CD4-positive, alpha-beta T cell (primary cell): ENCODE measurements at regions not wholly inside any gene's neighbourhood (a gene's known extent, or its start where the extent isn't known, plus 50 kb on each side); places are given as distances from the start of the nearest gene placed in this dataset.

ENCODE experiments used
- ATAC-seq: fragments of 200-7000 bp; cut with Tn5 transposase; one replicate; pipeline ENCODE4 v1.10.0; 2022; ENCODE audit warnings: mild to moderate bottlenecking; ENCODE audit not compliant: poor library complexity
- CTCF ChIA-PET: fragments of 350-600 bp; sonication (Branson Sonifier 250); formaldehyde crosslinking; loops from one replicate; lab custom pipeline; 2021; ENCODE audit warnings: antibody characterized with exemption, inconsistent platforms; lab: Charles Lee
- POLR2A ChIA-PET: fragments of 350-600 bp; sonication (Branson Sonifier 250); formaldehyde crosslinking; loops from one replicate; lab custom pipeline; 2021; ENCODE audit warnings: antibody characterized with exemption, inconsistent platforms; lab: Charles Lee
- DNase-seq, 14 experiments: peaks; one replicate each; pipeline ENCODE4 v3.0.0-alpha.2; 2013 to 2020; ENCODE audit warnings: mixed read lengths in 2 of 14
- H3K27ac ChIP-seq, 2 donors: one replicate each; pipeline versions ENCODE4 v1.5.1 to v1.7.0; 2013; ENCODE audit warnings: low read length in 2 of 2, low read depth in 1 of 2, mild to moderate bottlenecking in 1 of 2
- H3K27me3 ChIP-seq, 2 experiments: 1 replicate in 1 of 2; 2 replicates in 1 of 2; pipeline versions ENCODE4 v1.6.1 to v1.7.0; 2013; ENCODE audit warnings: low read length in 2 of 2, control low read depth in 1 of 2, mild to moderate bottlenecking in 1 of 2, moderate library complexity in 1 of 2; ENCODE audit not compliant: insufficient read depth in 2 of 2, control insufficient read depth in 1 of 2
- H3K36me3 ChIP-seq: one replicate; pipeline ENCODE4 v1.6.1; 2013; ENCODE audit warnings: low read length, control low read depth; ENCODE audit not compliant: insufficient read depth
- H3K4me1 ChIP-seq: one replicate; pipeline ENCODE4 v1.6.1; 2013; ENCODE audit warnings: low read length, control low read depth; ENCODE audit not compliant: insufficient read depth
- H3K4me3 ChIP-seq: one replicate; pipeline ENCODE4 v1.5.1; 2013; ENCODE audit warnings: mild to moderate bottlenecking, low read length, moderate library complexity
- H3K9me3 ChIP-seq, 2 experiments: 1 replicate in 1 of 2; 2 replicates in 1 of 2; pipeline versions ENCODE4 v1.6.1 to v1.7.0; 2013; ENCODE audit warnings: low read length in 2 of 2, mild to moderate bottlenecking in 2 of 2, control low read depth in 1 of 2, moderate library complexity in 1 of 2; ENCODE audit not compliant: control insufficient read depth in 1 of 2, insufficient read depth in 1 of 2
- H3K27ac Mint-ChIP-seq: one replicate; pipeline ENCODE4 v1.8.0; 2020; ENCODE audit warnings: mixed read lengths
- H3K27me3 Mint-ChIP-seq: one replicate; pipeline ENCODE4 v1.8.0; 2021; ENCODE audit warnings: mixed read lengths
- H3K36me3 Mint-ChIP-seq: one replicate; pipeline ENCODE4 v1.8.0; 2021; ENCODE audit warnings: low read depth, mixed read lengths
- H3K4me1 Mint-ChIP-seq: one replicate; pipeline ENCODE4 v1.8.0; 2021; ENCODE audit warnings: low read depth, mixed read lengths
- H3K4me3 Mint-ChIP-seq: one replicate; pipeline ENCODE4 v1.8.0; 2020; ENCODE audit warnings: mild to moderate bottlenecking, mixed read lengths
- H3K9me3 Mint-ChIP-seq: one replicate; pipeline ENCODE4 v1.8.0; 2020; ENCODE audit warnings: mixed read lengths
- CTCF ChIP-seq: fragments of 200-600 bp; IDR thresholded peaks from one replicate; pipeline ENCODE4 v1.8.0; 2022; ENCODE audit warnings: antibody characterized with exemption, mild to moderate bottlenecking
- intact Hi-C, 2 experiments: fragments of 100-400 bp; cut with DNase I in 1 of 2; cut with micrococcal nuclease in 1 of 2; formaldehyde crosslinking; loops; one replicate each; pipeline versions ENCODE4 v1.15.1 to v1.9.0; 2023 to 2025; cut with DNase I, micrococcal nuclease

- Histone ChIP-seq H3K27ac (no peak overlapping the region), H3K27me3 (no peaks in the 10 kb centered on the region), H3K36me3 (no peaks in the 10 kb centered on the region), H3K4me3 (no peak overlapping the region), H3K9me3 (no peaks in the 10 kb centered on the region), H3K4me1 (no peaks in the 10 kb centered on the region)
- Mint-ChIP-seq H3K9me3 (peaks cover 4% of the 10 kb centered on the region), H3K4me1 (no peaks in the 10 kb centered on the region), H3K27me3 (no peaks in the 10 kb centered on the region), H3K4me3 (no peak overlapping the region), H3K27ac (no peak overlapping the region), H3K36me3 (no peaks in the 10 kb centered on the region)
- DNase-seq (no peak), ATAC-seq (no peak)
- CTCF ChIA-PET: no interaction called here
- TF ChIP-seq CTCF: no peak
- intact Hi-C loops: no loop called here
- POLR2A ChIA-PET: no interaction called here
Observed at GRCh38 chr5:92994392-92994791, 586.6 kb downstream of the NR2F1-AS1 start.

- intact Hi-C loops: no loop called here
- POLR2A ChIA-PET: no interaction called here
- no peak overlapping the region for H3K4me3 Mint-ChIP-seq
- no peaks in the 10 kb centered on the region for H3K9me3 ChIP-seq
- H3K36me3 Mint-ChIP-seq: no peaks in the 10 kb centered on the region
- H3K4me1 ChIP-seq: no peaks in the 10 kb centered on the region
- TF ChIP-seq CTCF: no peak
- no peaks in the 10 kb centered on the region for H3K27me3 Mint-ChIP-seq
- CTCF ChIA-PET: no interaction called here
- no peak overlapping the region for H3K27ac ChIP-seq
- H3K27me3 ChIP-seq: no peaks in the 10 kb centered on the region
- peaks cover 12% of the 10 kb centered on the region for H3K9me3 Mint-ChIP-seq
- no peaks in the 10 kb centered on the region for H3K4me1 Mint-ChIP-seq
- no peaks in the 10 kb centered on the region for H3K36me3 ChIP-seq
- H3K4me3 ChIP-seq: no peak overlapping the region
- ATAC-seq (no peak), DNase-seq (no peak)
- no peak overlapping the region for H3K27ac Mint-ChIP-seq
Observed at GRCh38 chr5:92992073-92992472, 588.9 kb downstream of the NR2F1-AS1 start.

GRCh38 chr5:92991581-92992067, 589.4 kb downstream of the NR2F1-AS1 start:
- H3K4me3 ChIP-seq: no peak overlapping the region
- H3K36me3 ChIP-seq: no peaks in the 10 kb centered on the region
- H3K27ac ChIP-seq: no peak overlapping the region
- POLR2A ChIA-PET: no interaction called here
- no peaks in the 10 kb centered on the region for H3K9me3 ChIP-seq
- H3K36me3 Mint-ChIP-seq: no peaks in the 10 kb centered on the region
- no peaks in the 10 kb centered on the region for H3K27me3 Mint-ChIP-seq
- no peaks in the 10 kb centered on the region for H3K4me1 ChIP-seq
- no peak for ATAC-seq
- TF ChIP-seq CTCF: no peak
- intact Hi-C loops: no loop called here
- peaks cover 12% of the 10 kb centered on the region for H3K9me3 Mint-ChIP-seq
- no peaks in the 10 kb centered on the region for H3K4me1 Mint-ChIP-seq
- CTCF ChIA-PET: no interaction called here
- H3K4me3 Mint-ChIP-seq: no peak overlapping the region
- DNase-seq: no peak
- H3K27me3 ChIP-seq: no peaks in the 10 kb centered on the region
- no peak overlapping the region for H3K27ac Mint-ChIP-seq
